SU-DHL-6 (cell line): ENCODE measurements at regions not wholly inside any gene's neighbourhood (a gene's known extent, or its start where the extent isn't known, plus 50 kb on each side); places are given as distances from the start of the nearest gene placed in this dataset.
"Not testable (repeated sequence)": the region's sequence is repeated elsewhere in the genome, so short reads cannot be mapped to it uniquely, and the experiment has no call there.

Experiments
- EZH2phosphoT487 ChIP-seq: fragments of 200-600 bp; sonication (generic), shearing (Covaris generic); conservative IDR thresholded peaks from 2 replicates; pipeline ENCODE4 v1.6.1; 2018; ENCODE audit warnings: mild to moderate bottlenecking, antibody characterized with exemption, low read length, moderate library complexity, mixed read lengths
- TF ChIP-seq, protein P1 (sequence below): fragments of 200-600 bp; sonication (generic); IDR thresholded peaks from one replicate; pipeline ENCODE4 v1.5.1; 2017; ENCODE audit warnings: antibody characterized with exemption, mild to moderate bottlenecking, low read length, moderate library complexity; ENCODE audit not compliant: insufficient read depth, poor library complexity, severe bottlenecking

DNA sequence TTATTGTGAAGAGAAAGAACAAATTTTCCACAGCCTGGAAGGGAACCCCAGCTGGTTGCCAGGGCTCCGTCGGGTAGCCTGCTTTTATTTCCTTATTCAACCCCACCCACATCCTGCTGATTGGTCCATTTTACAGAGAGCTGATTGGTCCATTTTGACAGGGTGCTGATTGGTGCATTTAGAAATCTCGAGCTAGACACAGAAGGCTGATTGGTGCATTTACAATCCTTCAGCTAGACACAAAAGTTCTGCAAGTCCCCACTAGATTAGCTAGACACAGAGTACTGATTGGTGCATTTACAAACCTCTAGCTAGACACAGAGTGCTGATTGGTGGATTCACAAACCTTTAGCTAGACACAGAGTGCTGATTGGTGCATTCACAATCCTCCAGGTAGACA is 241.1 kb downstream of the TFEC start:
- TF ChIP-seq, protein P1, sequence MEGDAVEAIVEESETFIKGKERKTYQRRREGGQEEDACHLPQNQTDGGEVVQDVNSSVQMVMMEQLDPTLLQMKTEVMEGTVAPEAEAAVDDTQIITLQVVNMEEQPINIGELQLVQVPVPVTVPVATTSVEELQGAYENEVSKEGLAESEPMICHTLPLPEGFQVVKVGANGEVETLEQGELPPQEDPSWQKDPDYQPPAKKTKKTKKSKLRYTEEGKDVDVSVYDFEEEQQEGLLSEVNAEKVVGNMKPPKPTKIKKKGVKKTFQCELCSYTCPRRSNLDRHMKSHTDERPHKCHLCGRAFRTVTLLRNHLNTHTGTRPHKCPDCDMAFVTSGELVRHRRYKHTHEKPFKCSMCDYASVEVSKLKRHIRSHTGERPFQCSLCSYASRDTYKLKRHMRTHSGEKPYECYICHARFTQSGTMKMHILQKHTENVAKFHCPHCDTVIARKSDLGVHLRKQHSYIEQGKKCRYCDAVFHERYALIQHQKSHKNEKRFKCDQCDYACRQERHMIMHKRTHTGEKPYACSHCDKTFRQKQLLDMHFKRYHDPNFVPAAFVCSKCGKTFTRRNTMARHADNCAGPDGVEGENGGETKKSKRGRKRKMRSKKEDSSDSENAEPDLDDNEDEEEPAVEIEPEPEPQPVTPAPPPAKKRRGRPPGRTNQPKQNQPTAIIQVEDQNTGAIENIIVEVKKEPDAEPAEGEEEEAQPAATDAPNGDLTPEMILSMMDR, result not testable (repeated sequence)
- not testable (repeated sequence) for TF ChIP-seq EZH2phosphoT487
